GM18868 (cell line): ENCODE measurements at regions not wholly inside any gene's neighbourhood (a gene's known extent, or its start where the extent isn't known, plus 50 kb on each side); places are given as distances from the start of the nearest gene placed in this dataset.

Experiments used
- ATAC-seq: cut with Tn5 transposase; IDR thresholded peaks from one replicate; pipeline ENCODE4 v1.9.1; 2021; ENCODE audit warnings: mild to moderate bottlenecking, moderate library complexity; ENCODE audit not compliant: unreplicated experiment

GRCh38 chrX:124518885-124519284 is 172.5 kb downstream of the SH2D1A start:
- ATAC-seq, result no peak

DNA sequence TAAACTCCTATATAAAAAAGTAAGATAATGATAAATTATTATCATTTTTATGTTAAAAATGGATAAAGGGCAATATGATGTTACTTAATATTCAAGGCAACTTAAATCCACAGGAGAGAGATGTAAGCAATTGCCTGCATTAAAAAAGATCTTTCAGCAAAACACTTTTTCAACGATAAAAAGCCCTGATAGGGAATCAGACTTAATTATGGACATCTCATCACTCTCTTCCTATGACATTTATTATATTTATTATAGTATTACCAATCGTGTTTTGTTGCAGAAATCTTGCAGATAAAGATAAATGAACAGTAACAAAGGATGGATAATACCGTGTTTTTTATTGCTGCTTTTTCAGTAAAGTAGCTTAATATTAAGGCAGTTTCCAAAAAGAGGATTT is 178.5 kb downstream of the SH2D1A start:
- ATAC-seq, result no peak

DNA sequence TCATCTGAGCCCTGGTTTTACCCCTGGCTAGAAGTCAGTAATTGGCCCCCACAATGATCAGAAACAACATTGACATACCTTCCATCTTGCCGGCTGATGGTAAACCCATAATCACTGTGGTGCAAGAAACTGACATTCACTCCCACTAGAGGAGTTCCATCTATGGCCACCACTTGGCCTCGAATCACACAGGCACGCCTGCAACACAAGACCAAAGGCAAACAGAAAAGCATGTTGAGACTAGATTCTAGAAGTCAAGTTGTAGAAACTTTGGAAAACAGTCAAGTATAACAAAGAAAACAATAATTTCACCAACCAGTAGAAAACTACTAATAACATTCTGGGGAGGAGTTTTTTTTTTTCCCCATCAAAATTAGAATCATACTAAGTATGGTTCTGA is 183.4 kb downstream of the SH2D1A start:
- no peak for ATAC-seq

- no peak for ATAC-seq
Measured at GRCh38 chrX:124530803-124531202, 184.4 kb downstream of the SH2D1A start.

GRCh38 chrX:124534536-124534935 is 188.2 kb downstream of the SH2D1A start:
- no peak for ATAC-seq

- no peak for ATAC-seq
Measured at GRCh38 chrX:124540474-124540873, 194.1 kb downstream of the SH2D1A start.

DNA sequence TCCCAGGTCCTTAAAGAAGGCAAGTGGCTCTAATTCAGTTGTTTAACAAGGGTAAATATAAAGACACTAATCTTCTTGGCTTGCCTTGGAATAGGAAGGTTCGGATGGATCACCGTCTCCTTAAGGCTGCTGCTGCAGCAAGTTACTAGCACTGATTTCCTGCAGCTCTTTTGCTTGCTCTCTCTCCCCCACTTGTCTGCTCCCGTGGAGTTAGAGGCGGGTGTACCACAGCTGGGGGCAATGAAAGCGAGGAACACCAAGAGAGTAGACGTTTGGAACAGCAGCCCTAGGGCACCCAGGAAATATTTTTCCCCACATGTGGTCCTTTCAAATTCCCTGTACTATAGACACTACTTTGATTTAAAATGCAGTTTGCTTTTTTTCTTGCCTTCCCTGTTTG is 202.2 kb downstream of the SH2D1A start:
- ATAC-seq, result no peak

GRCh38 chrX:124555036-124555595 is 208.8 kb downstream of the SH2D1A start:
- ATAC-seq, result no peak

DNA sequence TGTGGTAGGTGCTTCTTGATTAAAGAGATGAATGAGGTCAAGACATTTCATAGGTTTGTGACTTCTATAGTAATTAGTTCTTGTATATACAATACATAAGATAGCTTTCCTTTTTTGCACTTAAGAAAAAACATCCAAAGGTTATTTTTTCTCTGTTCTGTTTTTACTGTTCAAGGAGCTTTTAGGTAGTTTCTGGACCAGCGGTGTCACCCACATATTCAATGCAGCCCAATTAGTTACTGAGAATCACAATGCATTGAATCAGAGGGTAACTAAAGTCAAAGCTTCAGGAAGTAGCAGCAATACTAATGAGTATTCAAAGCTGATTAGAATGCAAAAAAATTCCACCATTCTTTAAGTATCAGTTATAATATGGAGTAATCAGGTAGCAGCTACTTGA is 211.6 kb downstream of the SH2D1A start:
- ATAC-seq, result no peak

DNA sequence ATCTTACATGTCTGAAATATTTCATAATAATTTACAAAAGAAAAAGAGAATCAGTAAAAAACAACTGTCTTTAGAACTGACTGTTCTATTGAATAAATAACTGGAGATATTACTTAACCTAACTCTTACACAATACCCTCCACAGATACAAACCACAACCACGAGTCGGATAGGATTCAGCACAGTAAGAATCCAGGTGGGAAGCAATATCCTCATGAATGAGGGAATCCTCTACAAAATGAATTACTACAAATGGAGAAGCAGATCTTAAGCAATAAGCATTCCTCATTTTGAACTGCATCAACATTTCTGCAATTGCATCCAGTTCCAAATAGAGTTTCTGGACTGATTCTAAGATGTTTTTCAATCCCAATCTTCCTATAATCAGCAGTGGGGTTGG is 227.1 kb downstream of the SH2D1A start:
- ATAC-seq, result no peak

- no peak for ATAC-seq
Measured at GRCh38 chrX:124592744-124593143, 246.4 kb downstream of the SH2D1A start.

GRCh38 chrX:124594017-124594651 is 247.8 kb downstream of the SH2D1A start:
- ATAC-seq, result no peak

DNA sequence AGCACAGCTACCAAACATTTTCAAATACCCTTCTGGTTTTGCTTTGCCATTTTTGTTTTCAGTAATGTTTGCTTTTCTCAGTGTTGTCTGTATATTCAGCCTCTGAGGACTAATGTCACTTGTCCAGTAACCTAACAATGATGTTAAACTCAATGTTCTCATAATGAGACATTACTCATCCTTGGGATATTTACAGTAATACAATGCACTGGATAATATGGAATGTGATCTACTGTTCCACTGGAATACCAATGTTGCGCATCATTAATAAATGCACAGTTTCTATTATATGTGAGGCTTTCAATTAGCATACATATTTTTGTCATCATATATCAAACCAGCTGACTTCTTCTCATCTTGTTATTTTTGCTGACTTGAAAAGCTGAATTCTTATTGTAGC is 259.1 kb downstream of the SH2D1A start:
- no peak for ATAC-seq

GRCh38 chrX:124606724-124607123 is 260.4 kb downstream of the SH2D1A start:
- ATAC-seq, result no peak

DNA sequence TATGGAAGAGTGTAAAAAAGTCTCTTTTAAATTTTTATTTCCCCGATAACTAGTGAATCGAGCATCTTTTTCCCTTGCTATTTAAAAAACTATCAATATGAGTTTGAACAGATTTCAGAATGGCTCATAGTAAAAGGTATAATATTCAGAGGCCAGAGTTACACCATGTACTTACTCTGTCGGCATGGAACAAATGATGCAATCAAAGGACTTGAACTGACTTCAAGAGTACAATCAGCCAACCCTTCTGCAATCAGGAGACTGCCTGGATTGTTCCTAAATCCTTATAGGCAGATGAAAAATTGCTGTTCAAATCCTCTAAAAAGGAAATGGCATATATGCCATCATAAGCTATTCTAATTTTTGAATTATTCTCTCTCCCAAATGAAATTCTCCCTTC is 273.3 kb downstream of the SH2D1A start:
- no peak for ATAC-seq

DNA sequence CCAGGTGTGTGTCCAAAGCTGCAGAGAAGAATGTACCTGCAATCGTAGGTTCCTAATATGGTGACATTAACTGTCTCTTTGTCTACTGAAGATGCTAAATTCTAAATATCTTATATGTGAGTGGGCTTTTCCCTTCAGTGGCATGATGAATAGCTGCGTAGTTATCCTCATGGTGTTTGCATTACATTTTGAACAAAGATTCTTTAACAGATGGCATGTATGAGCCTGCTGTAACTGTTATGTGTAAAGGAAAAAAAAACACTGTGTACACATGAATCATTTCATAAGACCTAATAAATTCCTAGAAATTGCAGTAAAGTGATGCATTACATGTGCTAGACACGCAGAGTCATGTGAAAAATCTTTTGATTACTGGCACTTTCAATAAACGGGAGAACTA is 288.0 kb downstream of the SH2D1A start:
- ATAC-seq, result no peak

DNA sequence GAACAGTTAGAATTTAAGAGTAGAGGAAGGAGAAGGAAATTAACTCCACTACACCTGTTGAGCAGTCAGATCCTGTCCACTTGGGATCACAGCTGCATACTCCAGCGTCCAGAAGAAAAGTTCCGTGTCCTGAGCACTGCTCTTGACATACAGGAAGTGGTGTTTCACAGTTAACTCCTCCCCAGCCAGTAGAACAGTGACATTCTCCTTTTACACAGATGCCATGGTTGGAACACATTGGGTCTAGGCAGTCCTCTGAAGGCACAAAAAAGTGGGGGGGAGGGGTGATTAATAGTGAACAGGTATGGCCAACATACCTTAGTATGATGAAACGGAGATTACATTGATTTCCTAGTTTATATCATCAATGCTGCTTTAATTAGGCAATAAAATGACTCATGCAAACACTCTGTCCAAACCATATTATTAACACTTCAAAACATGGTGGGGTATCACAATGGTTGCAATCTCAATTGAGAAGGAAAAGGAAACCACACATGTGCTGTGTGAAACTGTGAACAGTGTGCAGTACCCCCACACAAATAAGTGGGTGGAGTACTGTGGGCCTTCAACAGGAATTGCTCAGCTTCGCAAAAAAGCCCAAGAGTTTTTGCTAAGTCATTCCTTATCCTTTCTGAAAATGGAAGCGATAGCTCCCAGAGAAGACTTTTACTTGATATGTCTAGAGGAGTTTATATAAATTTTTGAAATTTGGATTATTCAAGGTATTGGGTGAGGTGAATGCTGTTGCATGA is 295.6 kb downstream of the SH2D1A start:
- ATAC-seq, result no peak

DNA sequence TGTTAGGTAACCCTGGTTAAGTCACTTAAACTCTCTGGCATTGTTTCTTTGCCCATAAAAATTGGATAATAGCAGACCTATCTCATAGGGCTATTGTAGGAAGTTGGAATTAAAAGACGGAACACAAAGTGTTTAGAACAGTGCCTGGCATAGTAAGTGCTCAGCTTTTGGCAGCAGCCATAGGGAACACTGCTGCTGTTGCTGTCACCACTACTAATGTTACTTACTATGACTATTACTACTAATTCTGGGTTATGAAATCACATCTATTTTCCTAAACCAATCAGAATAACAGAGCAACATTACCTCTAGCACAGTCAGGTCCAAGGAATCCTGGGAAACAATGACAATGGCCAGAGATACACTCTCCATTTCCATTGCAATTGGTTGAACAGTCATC is 300.0 kb downstream of the SH2D1A start:
- ATAC-seq, result no peak

- ATAC-seq, result no peak
Measured at GRCh38 chrX:124651031-124651430, 304.7 kb downstream of the SH2D1A start.

GRCh38 chrX:124665621-124666400 is 319.4 kb downstream of the SH2D1A start:
- ATAC-seq, result no peak

- ATAC-seq, result no peak
Measured at GRCh38 chrX:124679199-124679598, 332.8 kb downstream of the SH2D1A start.

DNA sequence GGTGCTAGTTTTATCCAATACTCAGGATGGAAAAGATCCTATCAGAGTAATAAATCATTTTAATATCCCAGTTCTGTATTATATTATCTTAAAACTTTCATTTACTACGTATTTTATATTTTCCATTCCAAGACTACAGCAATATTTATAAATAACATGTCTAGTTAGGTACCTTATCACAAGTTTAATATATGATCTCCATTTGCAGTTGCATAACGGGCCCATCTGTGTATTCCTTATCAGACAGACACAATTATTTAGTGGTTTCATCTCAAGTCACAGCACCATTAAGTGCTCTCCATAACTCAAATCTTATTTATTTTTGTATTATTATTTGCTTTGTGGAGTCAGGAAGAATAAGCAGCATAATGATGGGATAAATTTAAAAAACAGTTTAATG is 333.9 kb downstream of the SH2D1A start:
- no peak for ATAC-seq
